BJ (cell line): ENCODE measurements at regions not wholly inside any gene's neighbourhood (a gene's known extent, or its start where the extent isn't known, plus 50 kb on each side); places are given as distances from the start of the nearest gene placed in this dataset.

Experiments used
- CTCF ChIA-PET: fragments of 350-600 bp; formaldehyde crosslinking; extraction: SDS; loops from one replicate; lab custom pipeline; 2021; ENCODE audit warnings: antibody characterized with exemption, inconsistent platforms; lab: Yijun Ruan, JAX
- POLR2A ChIA-PET: fragments of 300-600 bp; sonication (Branson Sonifier 250); formaldehyde crosslinking; extraction: SDS; loops from one replicate; lab custom pipeline; 2021; ENCODE audit warnings: antibody characterized with exemption; lab: Charles Lee
- DNase-seq: peaks from one replicate; pipeline ENCODE4 v3.0.0-alpha.2; 2011; ENCODE audit warnings: low read depth
- H3K27me3 ChIP-seq: 2 replicates; pipeline ENCODE4 v1.6.0; 2011; ENCODE audit warnings: low read length; ENCODE audit not compliant: control insufficient read depth, insufficient read depth
- H3K36me3 ChIP-seq: 2 replicates; pipeline ENCODE4 v1.5.1; 2011; ENCODE audit warnings: low read length; ENCODE audit not compliant: control insufficient read depth, insufficient read depth
- H3K4me3 ChIP-seq: 2 replicates; pipeline ENCODE4 v1.5.1; 2011; ENCODE audit warnings: low read depth, mild to moderate bottlenecking, control low read depth, low read length
- CTCF ChIP-seq: IDR thresholded peaks from 2 replicates; pipeline ENCODE4 v1.5.1; 2011; ENCODE audit warnings: low read depth, mild to moderate bottlenecking, control low read depth, inconsistent platforms, low read length, moderate library complexity; ENCODE audit not compliant: insufficient read depth

- CTCF ChIA-PET: interaction anchor here (0.6 to 5.2 kb wide), 5 partner anchors 22 to 239 kb away, joined by 3 to 27 read pairs (median 6); partner anchors contain the start of gene VEGFA
- Histone ChIP-seq H3K27me3 (no peaks in the 10 kb centered on the region), H3K36me3 (no peaks in the 10 kb centered on the region), H3K4me3 (no peak overlapping the region)
- no peak for DNase-seq
- POLR2A ChIA-PET: no interaction called here
- no peak for TF ChIP-seq CTCF
Measured at GRCh38 chr6:44008821-44009370, 118.4 kb downstream of the MRPL14 start.

- ChIA-PET POLR2A (no interaction called here), CTCF (interaction anchor here (1.0 to 5.2 kb wide), 6 partner anchors 21 to 238 kb away, joined by 3 to 27 read pairs (median 6); partner anchors contain the start of gene VEGFA)
- no peak for DNase-seq
- no peaks in the 10 kb centered on the region for H3K27me3 ChIP-seq
- no peaks in the 10 kb centered on the region for H3K36me3 ChIP-seq
- no peak for TF ChIP-seq CTCF
- no peak overlapping the region for H3K4me3 ChIP-seq
Measured at GRCh38 chr6:44007818-44008621, 119.2 kb downstream of the MRPL14 start.

- Histone ChIP-seq H3K4me3 (no peak overlapping the region), H3K27me3 (no peaks in the 10 kb centered on the region), H3K36me3 (no peaks in the 10 kb centered on the region)
- no peak for TF ChIP-seq CTCF
- POLR2A ChIA-PET: no interaction called here
- DNase-seq: no peak
- CTCF ChIA-PET: interaction anchor here (0.7 to 4.2 kb wide), 6 partner anchors 22 to 238 kb away, joined by 3 to 17 read pairs (median 4); partner anchors contain the start of gene VEGFA
Measured at GRCh38 chr6:44006872-44007303, 120.4 kb downstream of the MRPL14 start.

GRCh38 chr6:44006123-44006871 lies 121.0 kb downstream of the MRPL14 start:
- ChIA-PET CTCF (interaction anchor here (0.6 to 4.2 kb wide), 10 partner anchors 8 to 323 kb away, joined by 3 to 17 read pairs (median 3); partner anchors contain the start of gene VEGFA), POLR2A (no interaction called here)
- no peak for TF ChIP-seq CTCF

GRCh38 chr6:44005507-44005903 lies 121.7 kb downstream of the MRPL14 start:
- no peak for DNase-seq
- CTCF ChIA-PET: interaction anchor here (0.6 to 4.2 kb wide), 8 partner anchors 9 to 322 kb away, joined by 3 to 17 read pairs (median 3); partner anchors contain the start of gene VEGFA

More at GRCh38 chr6:44006123-44006871, 121.0 kb downstream of the MRPL14 start:
- H3K4me3 ChIP-seq: no peak overlapping the region
- no peak for DNase-seq
- H3K27me3 ChIP-seq: no peaks in the 10 kb centered on the region
- H3K36me3 ChIP-seq: no peaks in the 10 kb centered on the region

More at GRCh38 chr6:44005507-44005903, 121.7 kb downstream of the MRPL14 start:
- Histone ChIP-seq H3K27me3 (no peaks in the 10 kb centered on the region), H3K36me3 (no peaks in the 10 kb centered on the region), H3K4me3 (no peak overlapping the region)
- POLR2A ChIA-PET: no interaction called here
- no peak for TF ChIP-seq CTCF
